ENCODE measurements at regions not wholly inside any gene's neighbourhood (a gene's known extent, or its start where the extent isn't known, plus 50 kb on each side); places are given as distances from the start of the nearest gene placed in this dataset.
"Not testable (repeated sequence)": the region's sequence is repeated elsewhere in the genome, so short reads cannot be mapped to it uniquely, and the experiment has no call there.

- no peak for DNase-seq
Measured at GRCh38 chr4:19486400-19486799, 765.3 kb upstream of the SLIT2 start.

- no peak for DNase-seq
Measured at GRCh38 chr4:19478791-19479190, 772.9 kb upstream of the SLIT2 start.

GRCh38 chr4:19473569-19473968 is 778.1 kb upstream of the SLIT2 start:
- DNase-seq = no peak

- no peak for DNase-seq
Measured at GRCh38 chr4:19472666-19473065, 779.0 kb upstream of the SLIT2 start.

- DNase-seq = not testable (repeated sequence)
Measured at GRCh38 chr4:19470001-19470400, 781.7 kb upstream of the SLIT2 start.

GRCh38 chr4:19462117-19462516 is 789.6 kb upstream of the SLIT2 start:
- no peak for DNase-seq

GRCh38 chr4:19455850-19456602 is 795.7 kb upstream of the SLIT2 start:
- DNase-seq = no peak

GRCh38 chr4:19455196-19455595 is 796.5 kb upstream of the SLIT2 start:
- no peak for DNase-seq

GRCh38 chr4:19438233-19438632 is 813.5 kb upstream of the SLIT2 start:
- DNase-seq = no peak

GRCh38 chr4:19437008-19437407 is 814.7 kb upstream of the SLIT2 start:
- DNase-seq = no peak

- DNase-seq = no peak
Measured at GRCh38 chr4:19429684-19430083, 822.0 kb upstream of the SLIT2 start.

- DNase-seq = no peak
Measured at GRCh38 chr4:19425146-19425545, 826.6 kb upstream of the SLIT2 start.

GRCh38 chr4:19417256-19417655 is 834.4 kb upstream of the SLIT2 start:
- no peak for DNase-seq

GRCh38 chr4:19416146-19416545 is 835.6 kb upstream of the SLIT2 start:
- DNase-seq = no peak

- DNase-seq = no peak
Measured at GRCh38 chr4:19408490-19408889, 843.2 kb upstream of the SLIT2 start.

GRCh38 chr4:19406789-19407188 is 844.9 kb upstream of the SLIT2 start:
- no peak for DNase-seq

GRCh38 chr4:19403786-19404370 is 847.8 kb upstream of the SLIT2 start:
- DNase-seq = no peak

- DNase-seq = no peak
Measured at GRCh38 chr4:19402581-19403065, 849.1 kb upstream of the SLIT2 start.

GRCh38 chr4:19401301-19402080 is 850.2 kb upstream of the SLIT2 start:
- DNase-seq = no peak

- no peak for DNase-seq
Measured at GRCh38 chr4:19400820-19401219, 850.9 kb upstream of the SLIT2 start.

GRCh38 chr4:19399001-19399400 is 852.7 kb upstream of the SLIT2 start:
- no peak for DNase-seq

- DNase-seq = no peak
Measured at GRCh38 chr4:19386786-19387185, 864.9 kb upstream of the SLIT2 start.

- DNase-seq = no peak
Measured at GRCh38 chr4:19382993-19383756, 868.5 kb upstream of the SLIT2 start.
